ENCODE measurements at regions not wholly inside any gene's neighbourhood (a gene's known extent, or its start where the extent isn't known, plus 50 kb on each side); places are given as distances from the start of the nearest gene placed in this dataset.

GRCh38 chr19:32219881-32220472 lies 125.4 kb upstream of the ZNF507 start:
- Histone ChIP-seq H3K4me3 (no peak overlapping the region), H3K79me2 (no peaks in the 10 kb centered on the region), H3K4me1 (ENCODE audit: insufficient read depth) (no peaks in the 10 kb centered on the region), H3K27ac (no peak overlapping the region), H3K27me3 (peaks cover 20% of the 10 kb centered on the region), H3K36me3 (replicated peaks; ENCODE audit: insufficient read depth, low read depth) (no peaks in the 10 kb centered on the region), H3K4me2 (no peak overlapping the region), H3K9me3 (ENCODE audit: low read depth) (no peaks in the 10 kb centered on the region), H3K9me2 (replicated peaks; ENCODE audit: insufficient read depth) (no peaks in the 10 kb centered on the region), H2AFZ (no peak overlapping the region), H4K20me1 (ENCODE audit: insufficient read depth, poor library complexity, severe bottlenecking) (no peaks in the 10 kb centered on the region)
- no peak for DNase-seq (ENCODE audit: low spot score)
- WGBS (ENCODE audit: low lambda C conversion rate, missing lambda C conversion rate) = 85% methylated on average over 4 of the region's 4 CpGs
- TF ChIP-seq CTCF (IDR thresholded peaks at IDR 0.05; ENCODE audit: poor library complexity) (no peak), EZH2 (IDR thresholded peaks at IDR 0.05; ENCODE audit: borderline replicate concordance) (no peak), EZH2phosphoT487 (IDR thresholded peaks at IDR 0.05; ENCODE audit: low read depth, severe bottlenecking, unreplicated experiment) (no peak)

- WGBS (ENCODE audit: low lambda C conversion rate, missing lambda C conversion rate) = 58% methylated on average over 8 of the region's 8 CpGs
- Histone ChIP-seq H3K9me3 (ENCODE audit: low read depth) (no peaks in the 10 kb centered on the region), H3K4me1 (ENCODE audit: insufficient read depth) (no peaks in the 10 kb centered on the region), H3K4me2 (no peak overlapping the region), H3K27me3 (peaks cover 26% of the 10 kb centered on the region), H2AFZ (no peak overlapping the region), H3K4me3 (no peak overlapping the region), H4K20me1 (ENCODE audit: insufficient read depth, poor library complexity, severe bottlenecking) (no peaks in the 10 kb centered on the region), H3K36me3 (replicated peaks; ENCODE audit: insufficient read depth, low read depth) (no peaks in the 10 kb centered on the region), H3K27ac (no peak overlapping the region), H3K9me2 (replicated peaks; ENCODE audit: insufficient read depth) (no peaks in the 10 kb centered on the region), H3K79me2 (no peaks in the 10 kb centered on the region)
- no peak for TF ChIP-seq EZH2phosphoT487 (IDR thresholded peaks at IDR 0.05; ENCODE audit: low read depth, severe bottlenecking, unreplicated experiment)
- no peak for TF ChIP-seq CTCF (IDR thresholded peaks at IDR 0.05; ENCODE audit: poor library complexity)
- no peak for TF ChIP-seq EZH2 (IDR thresholded peaks at IDR 0.05; ENCODE audit: borderline replicate concordance)
- no peak for DNase-seq (ENCODE audit: low spot score)
These were observed 124.5 kb upstream of the ZNF507 start for GRCh38 chr19:32220951-32221350.

GRCh38 chr19:32222556-32222955 lies 122.9 kb upstream of the ZNF507 start:
- no peaks in the 10 kb centered on the region for H3K36me3 ChIP-seq (replicated peaks; ENCODE audit: insufficient read depth, low read depth)
- no peak for TF ChIP-seq EZH2 (IDR thresholded peaks at IDR 0.05; ENCODE audit: borderline replicate concordance)
- no peak for TF ChIP-seq EZH2phosphoT487 (IDR thresholded peaks at IDR 0.05; ENCODE audit: low read depth, severe bottlenecking, unreplicated experiment)
- TF ChIP-seq CTCF (IDR thresholded peaks at IDR 0.05; ENCODE audit: poor library complexity) = no peak
- no peak overlapping the region for H2AFZ ChIP-seq
- no peaks in the 10 kb centered on the region for H3K9me3 ChIP-seq (ENCODE audit: low read depth)
- H3K9me2 ChIP-seq (replicated peaks; ENCODE audit: insufficient read depth) = no peaks in the 10 kb centered on the region
- DNase-seq (ENCODE audit: low spot score) = no peak
- WGBS (ENCODE audit: low lambda C conversion rate, missing lambda C conversion rate) = 32% methylated on average over 4 of the region's 4 CpGs
- peaks cover 33% of the 10 kb centered on the region for H3K27me3 ChIP-seq
- no peak overlapping the region for H3K4me2 ChIP-seq
- H3K4me1 ChIP-seq (ENCODE audit: insufficient read depth) = no peaks in the 10 kb centered on the region
- no peaks in the 10 kb centered on the region for H3K79me2 ChIP-seq
- no peak overlapping the region for H3K4me3 ChIP-seq
- no peak overlapping the region for H3K27ac ChIP-seq
- H4K20me1 ChIP-seq (ENCODE audit: insufficient read depth, poor library complexity, severe bottlenecking) = no peaks in the 10 kb centered on the region
